Ascending aorta (tissue), 2 donors: ENCODE measurements at regions not wholly inside any gene's neighbourhood (a gene's known extent, or its start where the extent isn't known, plus 50 kb on each side); places are given as distances from the start of the nearest gene placed in this dataset.

Source experiments
- DNase-seq, 2 donors: peaks; one replicate each; pipeline ENCODE4 v3.0.0-alpha.2; 2019; ENCODE audit warnings: low spot score in 2 of 2
- H3K27ac ChIP-seq, 2 donors: fragments of 200-600 bp; sonication (generic); one replicate each; pipeline ENCODE4 v1.5.1; 2016 to 2017; ENCODE audit warnings: mild to moderate bottlenecking in 1 of 2
- H3K27me3 ChIP-seq: fragments of 200-600 bp; sonication (generic); one replicate; pipeline ENCODE4 v1.5.1; 2017
- H3K36me3 ChIP-seq, 2 donors: fragments of 200-600 bp; sonication (generic); one replicate each; pipeline ENCODE4 v1.5.1; 2016
- H3K4me1 ChIP-seq, 2 donors: fragments of 200-600 bp; sonication (generic); one replicate each; pipeline ENCODE4 v1.5.1; 2016 to 2017; ENCODE audit warnings: mild to moderate bottlenecking in 1 of 2
- H3K4me3 ChIP-seq, 2 donors: fragments of 200-600 bp; sonication (generic); one replicate each; pipeline ENCODE4 v1.5.1; 2016 to 2017; ENCODE audit warnings: mild to moderate bottlenecking in 1 of 2
- H3K9me3 ChIP-seq, 2 donors: fragments of 200-600 bp; sonication (generic); one replicate each; pipeline ENCODE4 v1.5.1; 2016
- intact Hi-C: fragments of 100-400 bp; cut with DNase I; formaldehyde crosslinking; loops from one replicate; pipeline ENCODE4 v1.15.1; 2023
- TF ChIP-seq, protein P1 (sequence below), 3 experiments: fragments of 200-600 bp in 2 of 3; fragments of 450-650 bp in 1 of 3; sonication (generic) in 2 of 3; IDR thresholded peaks; one replicate each; pipeline ENCODE4 v1.5.1; 2016 to 2019; ENCODE audit warnings: antibody characterized with exemption in 3 of 3, mild to moderate bottlenecking in 1 of 3, moderate library complexity in 1 of 3

DNA sequence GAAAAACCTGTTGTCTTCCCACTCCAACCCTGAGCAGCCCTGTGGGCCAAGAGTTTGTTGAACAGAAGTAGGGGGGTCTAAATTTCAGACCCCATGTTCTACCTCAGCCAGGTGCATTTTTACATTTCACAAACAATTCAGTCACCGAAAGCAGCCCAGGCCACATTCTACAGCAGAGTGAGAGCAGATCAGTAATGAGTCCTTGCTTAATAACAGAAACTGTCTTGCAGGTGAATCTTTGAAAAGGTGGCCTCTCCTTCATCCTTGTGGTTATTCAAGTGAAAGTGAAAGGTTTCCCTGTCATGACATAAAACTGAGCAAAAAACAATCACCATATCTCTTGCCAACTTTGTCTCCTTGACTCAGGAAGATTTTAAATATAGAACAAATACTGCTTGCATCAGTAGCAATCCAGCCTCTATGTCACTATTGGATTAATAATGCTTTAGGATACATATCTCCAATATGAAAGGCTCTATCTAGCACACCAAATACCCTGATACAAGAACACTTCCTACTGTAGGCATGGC, 670.2 kb downstream of the DIAPH3 start:
- H3K4me1 ChIP-seq, result no peaks in the 10 kb centered on the region
- H3K9me3 ChIP-seq, result no peaks in the 10 kb centered on the region
- no peak for DNase-seq
- no peak overlapping the region for H3K4me3 ChIP-seq
- TF ChIP-seq, protein P1, sequence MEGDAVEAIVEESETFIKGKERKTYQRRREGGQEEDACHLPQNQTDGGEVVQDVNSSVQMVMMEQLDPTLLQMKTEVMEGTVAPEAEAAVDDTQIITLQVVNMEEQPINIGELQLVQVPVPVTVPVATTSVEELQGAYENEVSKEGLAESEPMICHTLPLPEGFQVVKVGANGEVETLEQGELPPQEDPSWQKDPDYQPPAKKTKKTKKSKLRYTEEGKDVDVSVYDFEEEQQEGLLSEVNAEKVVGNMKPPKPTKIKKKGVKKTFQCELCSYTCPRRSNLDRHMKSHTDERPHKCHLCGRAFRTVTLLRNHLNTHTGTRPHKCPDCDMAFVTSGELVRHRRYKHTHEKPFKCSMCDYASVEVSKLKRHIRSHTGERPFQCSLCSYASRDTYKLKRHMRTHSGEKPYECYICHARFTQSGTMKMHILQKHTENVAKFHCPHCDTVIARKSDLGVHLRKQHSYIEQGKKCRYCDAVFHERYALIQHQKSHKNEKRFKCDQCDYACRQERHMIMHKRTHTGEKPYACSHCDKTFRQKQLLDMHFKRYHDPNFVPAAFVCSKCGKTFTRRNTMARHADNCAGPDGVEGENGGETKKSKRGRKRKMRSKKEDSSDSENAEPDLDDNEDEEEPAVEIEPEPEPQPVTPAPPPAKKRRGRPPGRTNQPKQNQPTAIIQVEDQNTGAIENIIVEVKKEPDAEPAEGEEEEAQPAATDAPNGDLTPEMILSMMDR (IDR thresholded peaks at IDR 0.05), result no peak
- H3K27me3 ChIP-seq, result no peaks in the 10 kb centered on the region
- intact Hi-C loops, result no loop called here
- no peak overlapping the region for H3K27ac ChIP-seq
- no peaks in the 10 kb centered on the region for H3K36me3 ChIP-seq

DNA sequence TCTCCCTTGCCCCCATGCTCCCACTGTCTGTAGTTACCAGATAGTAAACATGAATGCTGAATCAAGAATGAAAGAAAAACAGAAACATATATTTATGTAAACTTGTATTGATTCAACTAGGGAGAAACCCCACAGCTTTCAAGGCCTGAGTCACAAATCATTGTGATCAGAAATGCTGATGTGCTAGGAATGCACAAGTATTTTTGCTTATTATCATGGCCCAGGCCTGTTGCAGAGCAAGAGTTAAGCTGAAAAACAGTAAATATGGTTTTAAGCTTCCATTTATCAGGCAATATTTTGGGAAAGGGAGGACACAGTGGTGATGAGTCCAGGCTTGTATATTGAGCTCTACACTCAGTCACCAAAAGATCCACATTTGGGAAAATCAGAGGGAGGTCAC, 669.6 kb downstream of the DIAPH3 start:
- TF ChIP-seq, protein P1 (IDR thresholded peaks at IDR 0.05), result no peak
- Histone ChIP-seq H3K9me3 (no peaks in the 10 kb centered on the region), H3K4me3 (no peak overlapping the region), H3K27me3 (no peaks in the 10 kb centered on the region), H3K27ac (no peak overlapping the region), H3K36me3 (no peaks in the 10 kb centered on the region), H3K4me1 (no peaks in the 10 kb centered on the region)
- no peak for DNase-seq
- intact Hi-C loops, result no loop called here

DNA sequence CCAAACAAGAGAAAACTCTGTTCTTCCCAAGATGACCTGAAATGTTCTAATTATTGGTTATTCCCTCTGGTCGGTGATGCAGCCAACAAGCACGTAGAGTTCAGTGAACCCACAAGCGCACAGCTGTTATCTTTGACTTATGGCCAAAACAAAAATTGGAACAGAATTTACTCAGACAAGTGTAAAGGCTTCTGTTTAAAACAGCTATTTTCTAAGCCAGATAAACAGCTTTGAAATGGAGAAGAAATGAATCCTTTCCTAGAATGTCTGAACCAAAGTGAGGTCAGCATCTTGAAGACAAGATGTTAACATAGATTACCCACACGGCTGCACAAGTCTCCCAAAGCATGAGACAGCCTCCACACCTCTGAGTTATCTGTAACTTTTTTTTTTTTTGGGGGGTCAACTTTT, 669.2 kb downstream of the DIAPH3 start:
- H3K4me3 ChIP-seq, result no peak overlapping the region
- no peaks in the 10 kb centered on the region for H3K9me3 ChIP-seq
- DNase-seq, result no peak
- H3K27ac ChIP-seq, result no peak overlapping the region
- TF ChIP-seq, protein P1 (IDR thresholded peaks at IDR 0.05), result no peak
- H3K27me3 ChIP-seq, result no peaks in the 10 kb centered on the region
- no peaks in the 10 kb centered on the region for H3K36me3 ChIP-seq
- intact Hi-C loops, result no loop called here
- no peaks in the 10 kb centered on the region for H3K4me1 ChIP-seq

DNA sequence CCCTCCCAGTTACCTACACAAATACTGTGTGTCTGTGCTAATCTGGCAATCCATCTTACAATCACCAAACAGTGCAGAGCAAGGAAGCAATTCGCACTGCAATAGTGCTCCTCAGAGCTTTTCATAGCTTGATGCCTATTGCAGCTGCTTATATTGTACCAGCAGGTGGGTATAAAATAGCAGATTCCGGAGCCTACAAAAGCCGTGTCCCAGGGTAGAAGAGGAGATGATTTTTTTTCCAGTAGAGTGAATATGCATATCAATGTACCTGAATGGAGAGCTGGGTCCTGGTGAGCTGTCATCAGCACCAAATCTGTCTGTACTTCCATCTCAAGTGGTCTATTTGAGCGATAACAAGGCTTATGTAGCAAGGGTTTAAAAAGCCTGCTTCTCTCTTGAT, 668.4 kb downstream of the DIAPH3 start:
- H3K9me3 ChIP-seq, result no peaks in the 10 kb centered on the region
- TF ChIP-seq, protein P1 (IDR thresholded peaks at IDR 0.05), result no peak
- H3K4me3 ChIP-seq, result no peak overlapping the region

DNA sequence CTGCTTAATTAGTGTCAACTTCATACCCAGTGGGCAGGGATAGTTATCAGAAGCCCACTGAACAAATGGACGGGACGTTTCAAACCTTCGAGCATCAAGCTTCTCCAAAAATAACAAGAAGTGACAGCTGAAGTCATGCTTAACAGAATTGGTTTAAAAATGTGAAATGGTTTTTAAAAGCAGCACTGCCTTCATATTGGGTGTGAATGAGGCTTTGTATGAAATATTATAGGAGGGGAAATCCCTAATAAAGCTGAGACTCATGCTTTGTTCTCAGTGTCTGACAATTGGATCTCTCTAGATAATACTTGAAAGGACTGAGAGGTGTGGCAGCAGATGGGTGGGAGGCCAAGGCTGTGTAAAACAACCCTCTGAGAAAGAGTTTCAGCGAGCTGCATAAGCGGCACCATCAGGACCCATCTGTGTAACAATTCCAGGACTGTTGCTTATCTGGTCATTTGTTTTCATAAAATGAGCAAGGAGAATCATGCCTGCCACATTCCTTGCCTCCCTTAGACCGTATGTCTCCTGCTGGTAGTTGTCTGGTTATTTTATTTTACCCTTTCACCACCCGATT, 667.7 kb downstream of the DIAPH3 start:
- H3K36me3 ChIP-seq, result no peaks in the 10 kb centered on the region
- no peak for DNase-seq
- TF ChIP-seq, protein P1 (IDR thresholded peaks at IDR 0.05), result no peak
- H3K4me3 ChIP-seq, result no peak overlapping the region
- intact Hi-C loops, result no loop called here
- no peaks in the 10 kb centered on the region for H3K9me3 ChIP-seq
- no peaks in the 10 kb centered on the region for H3K27me3 ChIP-seq
- no peaks in the 10 kb centered on the region for H3K4me1 ChIP-seq
- H3K27ac ChIP-seq, result no peak overlapping the region

More for the DNA sequence above, 668.4 kb downstream of the DIAPH3 start:
- intact Hi-C loops, result no loop called here
- DNase-seq, result no peak
- Histone ChIP-seq H3K36me3 (no peaks in the 10 kb centered on the region), H3K27me3 (no peaks in the 10 kb centered on the region), H3K27ac (no peak overlapping the region), H3K4me1 (no peaks in the 10 kb centered on the region)
